ENCODE measurements at regions not wholly inside any gene's neighbourhood (a gene's known extent, or its start where the extent isn't known, plus 50 kb on each side); places are given as distances from the start of the nearest gene placed in this dataset.
"Not testable (repeated sequence)": the region's sequence is repeated elsewhere in the genome, so short reads cannot be mapped to it uniquely, and the experiment has no call there.

GRCh38 chr2:208757364-208757763, 350.8 kb downstream of the PTH2R start:
- Histone ChIP-seq H3K79me2 (ENCODE audit: insufficient read depth, low read length) (no peaks in the 10 kb centered on the region), H3K27ac (ENCODE audit: low read length) (no peak overlapping the region), H4K20me1 (ENCODE audit: insufficient read depth, low read length) (no peaks in the 10 kb centered on the region), H3K9ac (ENCODE audit: low read depth, low read length) (no peak overlapping the region), H3K4me1 (ENCODE audit: insufficient read depth, low read length) (no peaks in the 10 kb centered on the region), H3K27me3 (ENCODE audit: insufficient read depth, low read length, poor library complexity) (no peaks in the 10 kb centered on the region), H3K9me3 (ENCODE audit: insufficient read depth, low read length, severe bottlenecking) (no peaks in the 10 kb centered on the region), H3K4me2 (ENCODE audit: insufficient read depth, low read length) (no peak overlapping the region), H3K36me3 (ENCODE audit: insufficient read depth, low read length) (no peaks in the 10 kb centered on the region), H2AFZ (ENCODE audit: low read depth, low read length) (no peak overlapping the region), H3K4me3 (ENCODE audit: low read depth in 1 of 2, low read length in 2 of 2) (no peak overlapping the region)
- no peak for DNase-seq
- no peak for ATAC-seq (ENCODE audit: insufficient read depth, low read depth)
- TF ChIP-seq CTCF (IDR thresholded peaks at IDR 0.05; ENCODE audit: borderline replicate concordance, extremely low read depth, low read length, poor library complexity, severe bottlenecking) (no peak), EZH2 (IDR thresholded peaks at IDR 0.05; ENCODE audit: borderline replicate concordance, low read depth, low read length, severe bottlenecking) (no peak)

GRCh38 chr2:208773074-208773473, 366.5 kb downstream of the PTH2R start:
- H3K9me3 ChIP-seq (ENCODE audit: insufficient read depth, low read length, severe bottlenecking); H4K20me1 ChIP-seq (ENCODE audit: insufficient read depth, low read length); H3K36me3 ChIP-seq (ENCODE audit: insufficient read depth, low read length); H3K79me2 ChIP-seq (ENCODE audit: insufficient read depth, low read length); H3K27ac ChIP-seq (ENCODE audit: low read length); H3K4me3 ChIP-seq (ENCODE audit: low read depth in 1 of 2, low read length in 2 of 2); H3K4me2 ChIP-seq (ENCODE audit: insufficient read depth, low read length); ATAC-seq (ENCODE audit: insufficient read depth, low read depth); H3K27me3 ChIP-seq (ENCODE audit: insufficient read depth, low read length, poor library complexity); H3K9ac ChIP-seq (ENCODE audit: low read depth, low read length); H3K4me1 ChIP-seq (ENCODE audit: insufficient read depth, low read length); H2AFZ ChIP-seq (ENCODE audit: low read depth, low read length); DNase-seq: not testable (repeated sequence)

GRCh38 chr2:208781166-208781565, 374.6 kb downstream of the PTH2R start:
- no peak for DNase-seq
- H3K27me3 ChIP-seq (ENCODE audit: insufficient read depth, low read length, poor library complexity) = no peaks in the 10 kb centered on the region

GRCh38 chr2:208782097-208782496, 375.5 kb downstream of the PTH2R start:
- H3K9ac ChIP-seq (ENCODE audit: low read depth, low read length) = no peak overlapping the region
- no peaks in the 10 kb centered on the region for H3K4me1 ChIP-seq (ENCODE audit: insufficient read depth, low read length)
- H3K4me3 ChIP-seq (ENCODE audit: low read depth in 1 of 2, low read length in 2 of 2) = no peak overlapping the region
- H2AFZ ChIP-seq (ENCODE audit: low read depth, low read length) = no peak overlapping the region
- H3K79me2 ChIP-seq (ENCODE audit: insufficient read depth, low read length) = no peaks in the 10 kb centered on the region
- H3K4me2 ChIP-seq (ENCODE audit: insufficient read depth, low read length) = no peak overlapping the region
- H3K27me3 ChIP-seq (ENCODE audit: insufficient read depth, low read length, poor library complexity) = no peaks in the 10 kb centered on the region
- TF ChIP-seq CTCF (IDR thresholded peaks at IDR 0.05; ENCODE audit: borderline replicate concordance, extremely low read depth, low read length, poor library complexity, severe bottlenecking) (no peak), EZH2 (IDR thresholded peaks at IDR 0.05; ENCODE audit: borderline replicate concordance, low read depth, low read length, severe bottlenecking) (no peak)
- H3K36me3 ChIP-seq (ENCODE audit: insufficient read depth, low read length) = no peaks in the 10 kb centered on the region
- no peaks in the 10 kb centered on the region for H3K9me3 ChIP-seq (ENCODE audit: insufficient read depth, low read length, severe bottlenecking)
- no peak for DNase-seq
- no peaks in the 10 kb centered on the region for H4K20me1 ChIP-seq (ENCODE audit: insufficient read depth, low read length)
- ATAC-seq (ENCODE audit: insufficient read depth, low read depth) = no peak
- no peak overlapping the region for H3K27ac ChIP-seq (ENCODE audit: low read length)

More at GRCh38 chr2:208781166-208781565, 374.6 kb downstream of the PTH2R start:
- no peak overlapping the region for H3K4me3 ChIP-seq (ENCODE audit: low read depth in 1 of 2, low read length in 2 of 2)
- no peaks in the 10 kb centered on the region for H3K36me3 ChIP-seq (ENCODE audit: insufficient read depth, low read length)
- H3K9me3 ChIP-seq (ENCODE audit: insufficient read depth, low read length, severe bottlenecking) = no peaks in the 10 kb centered on the region
- H3K79me2 ChIP-seq (ENCODE audit: insufficient read depth, low read length) = no peaks in the 10 kb centered on the region
- no peak overlapping the region for H3K9ac ChIP-seq (ENCODE audit: low read depth, low read length)
- no peak for ATAC-seq (ENCODE audit: insufficient read depth, low read depth)
- H4K20me1 ChIP-seq (ENCODE audit: insufficient read depth, low read length) = no peaks in the 10 kb centered on the region
- no peak overlapping the region for H3K4me2 ChIP-seq (ENCODE audit: insufficient read depth, low read length)
- no peak overlapping the region for H2AFZ ChIP-seq (ENCODE audit: low read depth, low read length)
- TF ChIP-seq EZH2 (IDR thresholded peaks at IDR 0.05; ENCODE audit: borderline replicate concordance, low read depth, low read length, severe bottlenecking) = no peak
- no peak for TF ChIP-seq CTCF (IDR thresholded peaks at IDR 0.05; ENCODE audit: borderline replicate concordance, extremely low read depth, low read length, poor library complexity, severe bottlenecking)
- no peak overlapping the region for H3K27ac ChIP-seq (ENCODE audit: low read length)
- no peaks in the 10 kb centered on the region for H3K4me1 ChIP-seq (ENCODE audit: insufficient read depth, low read length)

All from DND-41 (cell line).